Testis (tissue), 2 donors: ENCODE measurements at regions not wholly inside any gene's neighbourhood (a gene's known extent, or its start where the extent isn't known, plus 50 kb on each side); places are given as distances from the start of the nearest gene placed in this dataset.

Experiments
- POLR2A ChIP-seq: fragments of 450-650 bp; IDR thresholded peaks from one replicate; pipeline ENCODE4 v1.6.1; 2017; ENCODE audit warnings: antibody characterized with exemption, mild to moderate bottlenecking, moderate library complexity
- TF ChIP-seq, protein P1 (sequence below), 3 experiments: fragments of 450-650 bp in 2 of 3; fragments of 200-600 bp in 1 of 3; sonication (generic) in 1 of 3; IDR thresholded peaks; one replicate each; pipeline ENCODE4 v1.5.1; 2016 to 2019; ENCODE audit warnings: antibody characterized with exemption in 3 of 3, mild to moderate bottlenecking in 2 of 3, moderate library complexity in 1 of 3

DNA sequence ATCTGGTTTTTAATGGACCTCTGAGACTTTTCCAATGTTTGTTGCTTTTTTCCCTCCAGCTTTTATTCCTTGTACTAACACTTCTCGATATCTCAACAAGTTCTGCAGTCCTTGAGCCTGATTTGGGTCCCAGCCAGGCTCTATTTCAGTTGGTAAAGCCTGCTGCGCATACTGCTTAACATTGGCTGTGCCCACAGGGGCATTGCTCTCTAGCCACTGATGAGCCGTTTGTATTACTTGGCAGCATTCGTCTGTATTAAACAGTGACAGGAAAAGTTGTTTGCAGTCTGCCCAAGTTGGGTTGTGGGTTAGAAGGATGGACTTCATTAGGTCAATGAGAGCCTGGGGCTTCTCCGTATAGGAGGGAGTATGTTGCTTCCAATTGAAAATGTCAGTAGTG, 59.6 kb upstream of the XAGE1B start:
- TF ChIP-seq, protein P1, sequence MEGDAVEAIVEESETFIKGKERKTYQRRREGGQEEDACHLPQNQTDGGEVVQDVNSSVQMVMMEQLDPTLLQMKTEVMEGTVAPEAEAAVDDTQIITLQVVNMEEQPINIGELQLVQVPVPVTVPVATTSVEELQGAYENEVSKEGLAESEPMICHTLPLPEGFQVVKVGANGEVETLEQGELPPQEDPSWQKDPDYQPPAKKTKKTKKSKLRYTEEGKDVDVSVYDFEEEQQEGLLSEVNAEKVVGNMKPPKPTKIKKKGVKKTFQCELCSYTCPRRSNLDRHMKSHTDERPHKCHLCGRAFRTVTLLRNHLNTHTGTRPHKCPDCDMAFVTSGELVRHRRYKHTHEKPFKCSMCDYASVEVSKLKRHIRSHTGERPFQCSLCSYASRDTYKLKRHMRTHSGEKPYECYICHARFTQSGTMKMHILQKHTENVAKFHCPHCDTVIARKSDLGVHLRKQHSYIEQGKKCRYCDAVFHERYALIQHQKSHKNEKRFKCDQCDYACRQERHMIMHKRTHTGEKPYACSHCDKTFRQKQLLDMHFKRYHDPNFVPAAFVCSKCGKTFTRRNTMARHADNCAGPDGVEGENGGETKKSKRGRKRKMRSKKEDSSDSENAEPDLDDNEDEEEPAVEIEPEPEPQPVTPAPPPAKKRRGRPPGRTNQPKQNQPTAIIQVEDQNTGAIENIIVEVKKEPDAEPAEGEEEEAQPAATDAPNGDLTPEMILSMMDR (IDR thresholded peaks at IDR 0.05) = no peak
- no peak for TF ChIP-seq POLR2A
